HEK293 (cell line): ENCODE measurements at regions not wholly inside any gene's neighbourhood (a gene's known extent, or its start where the extent isn't known, plus 50 kb on each side); places are given as distances from the start of the nearest gene placed in this dataset.

Experiments
- MEIS1 ChIP-seq: sonication (generic); formaldehyde crosslinking; IDR thresholded peaks from 2 replicates; pipeline ENCODE4 v1.8.1; 2022; ENCODE audit warnings: missing genetic modification reagents, mild to moderate bottlenecking, borderline replicate concordance
- MYNN ChIP-seq: fragments of 450-650 bp; formaldehyde crosslinking; IDR thresholded peaks from 2 replicates; pipeline ENCODE4 v1.5.1; 2016; ENCODE audit warnings: missing biosample characterization, missing genetic modification characterization, borderline replicate concordance
- ZNF138 ChIP-seq: fragments of 450-650 bp; formaldehyde crosslinking; IDR thresholded peaks from 2 replicates; pipeline ENCODE4 v1.5.1; 2016; ENCODE audit warnings: missing biosample characterization, missing genetic modification characterization, borderline replicate concordance
- ZNF157 ChIP-seq: fragments of 450-650 bp; formaldehyde crosslinking; IDR thresholded peaks from 2 replicates; pipeline ENCODE4 v1.5.1; 2016; ENCODE audit warnings: missing biosample characterization, missing genetic modification characterization
- ZNF184 ChIP-seq: fragments of 450-650 bp; IDR thresholded peaks from 2 replicates; pipeline ENCODE4 v1.5.1; 2018; ENCODE audit warnings: missing biosample characterization, mild to moderate bottlenecking, missing genetic modification characterization
- ZNF24 ChIP-seq: fragments of 450-650 bp; formaldehyde crosslinking; IDR thresholded peaks from 2 replicates; pipeline ENCODE4 v1.5.1; 2016; ENCODE audit warnings: missing biosample characterization, missing genetic modification characterization
- ZNF292 ChIP-seq: fragments of 450-650 bp; formaldehyde crosslinking; IDR thresholded peaks from 2 replicates; pipeline ENCODE4 v1.5.1; 2016; ENCODE audit warnings: low read depth, missing biosample characterization, missing genetic modification characterization, borderline replicate concordance
- ZNF394 ChIP-seq: fragments of 450-650 bp; formaldehyde crosslinking; IDR thresholded peaks from 2 replicates; pipeline ENCODE4 v1.5.1; 2016; ENCODE audit warnings: missing biosample characterization, missing genetic modification characterization, mild to moderate bottlenecking, moderate library complexity, borderline replicate concordance
- ZNF473 ChIP-seq: fragments of 450-650 bp; formaldehyde crosslinking; IDR thresholded peaks from 2 replicates; pipeline ENCODE4 v1.5.1; 2017; ENCODE audit warnings: missing biosample characterization, missing genetic modification characterization
- ZNF510 ChIP-seq: fragments of 450-650 bp; formaldehyde crosslinking; IDR thresholded peaks from 2 replicates; pipeline ENCODE4 v1.5.1; 2018; ENCODE audit warnings: mild to moderate bottlenecking, missing genetic modification characterization, missing biosample characterization; ENCODE audit not compliant: insufficient replicate concordance
- ZNF529 ChIP-seq: fragments of 450-650 bp; formaldehyde crosslinking; IDR thresholded peaks from 2 replicates; pipeline ENCODE4 v1.5.1; 2017; ENCODE audit warnings: missing genetic modification characterization, missing biosample characterization; ENCODE audit not compliant: insufficient replicate concordance
- ZNF777 ChIP-seq: fragments of 450-650 bp; formaldehyde crosslinking; IDR thresholded peaks from 2 replicates; pipeline ENCODE4 v1.5.1; 2017; ENCODE audit warnings: missing biosample characterization, missing genetic modification characterization, borderline replicate concordance
- TF ChIP-seq, protein P1 (sequence below): fragments of 450-650 bp; formaldehyde crosslinking; IDR thresholded peaks from 2 replicates; pipeline ENCODE4 v1.5.1; 2016; ENCODE audit warnings: missing biosample characterization, missing genetic modification characterization

DNA sequence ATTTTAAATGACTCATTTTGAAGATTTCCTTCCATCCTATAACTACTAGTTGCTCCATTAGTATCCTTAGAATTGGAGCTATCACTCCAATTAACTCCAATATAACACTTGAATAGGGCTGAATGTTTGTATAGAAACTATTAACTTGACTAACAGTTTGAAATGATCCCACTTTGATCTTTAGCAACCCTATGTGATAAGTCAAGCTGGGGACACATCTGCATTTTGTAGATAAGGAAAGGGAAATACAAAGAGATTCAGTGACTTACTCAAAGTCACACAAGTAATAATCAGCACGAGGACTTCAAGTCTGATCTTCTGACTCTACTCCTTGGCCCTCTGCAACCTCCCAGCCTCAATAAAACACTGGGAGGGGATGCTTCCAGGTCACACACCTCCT is 101.1 kb downstream of the TMEM215 start:
- TF ChIP-seq ZNF24 (tag by site-specific recombination) (no peak), ZNF138 (no peak), ZNF292 (tag by site-specific recombination) (no peak), ZNF184 (tag by site-specific recombination) (no peak), ZNF473 (tag by site-specific recombination) (no peak), ZNF529 (tag by site-specific recombination) (no peak), ZNF157 (no peak), MYNN (no peak), ZNF510 (tag by site-specific recombination) (no peak), ZNF777 (tag by site-specific recombination) (no peak), MEIS1 (CRISPR knock-in tag) (no peak), ZNF394 (tag by site-specific recombination) (no peak)
- TF ChIP-seq, protein P1, sequence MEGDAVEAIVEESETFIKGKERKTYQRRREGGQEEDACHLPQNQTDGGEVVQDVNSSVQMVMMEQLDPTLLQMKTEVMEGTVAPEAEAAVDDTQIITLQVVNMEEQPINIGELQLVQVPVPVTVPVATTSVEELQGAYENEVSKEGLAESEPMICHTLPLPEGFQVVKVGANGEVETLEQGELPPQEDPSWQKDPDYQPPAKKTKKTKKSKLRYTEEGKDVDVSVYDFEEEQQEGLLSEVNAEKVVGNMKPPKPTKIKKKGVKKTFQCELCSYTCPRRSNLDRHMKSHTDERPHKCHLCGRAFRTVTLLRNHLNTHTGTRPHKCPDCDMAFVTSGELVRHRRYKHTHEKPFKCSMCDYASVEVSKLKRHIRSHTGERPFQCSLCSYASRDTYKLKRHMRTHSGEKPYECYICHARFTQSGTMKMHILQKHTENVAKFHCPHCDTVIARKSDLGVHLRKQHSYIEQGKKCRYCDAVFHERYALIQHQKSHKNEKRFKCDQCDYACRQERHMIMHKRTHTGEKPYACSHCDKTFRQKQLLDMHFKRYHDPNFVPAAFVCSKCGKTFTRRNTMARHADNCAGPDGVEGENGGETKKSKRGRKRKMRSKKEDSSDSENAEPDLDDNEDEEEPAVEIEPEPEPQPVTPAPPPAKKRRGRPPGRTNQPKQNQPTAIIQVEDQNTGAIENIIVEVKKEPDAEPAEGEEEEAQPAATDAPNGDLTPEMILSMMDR = no peak
